Fibroblast of lung (primary cell): ENCODE measurements at regions not wholly inside any gene's neighbourhood (a gene's known extent, or its start where the extent isn't known, plus 50 kb on each side); places are given as distances from the start of the nearest gene placed in this dataset.

ENCODE experiments used
- DNase-seq, 2 donors: peaks; one replicate each; pipeline versions ENCODE4 v3.0.0 to v3.0.0-alpha.2; 2010; ENCODE audit warnings: low read depth in 2 of 2
- H2AFZ ChIP-seq: 2 replicates; pipeline ENCODE4 v1.5.1; 2012; ENCODE audit warnings: low read length, control low read depth, inconsistent platforms
- H3K27ac ChIP-seq: 2 replicates; pipeline ENCODE4 v1.5.1; 2011; ENCODE audit warnings: low read length, control low read depth; ENCODE audit not compliant: insufficient read depth
- H3K27me3 ChIP-seq: 2 replicates; pipeline ENCODE4 v1.5.1; 2011; ENCODE audit warnings: mild to moderate bottlenecking, low read length; ENCODE audit not compliant: control insufficient read depth, insufficient read depth
- H3K36me3 ChIP-seq: 2 replicates; pipeline ENCODE4 v1.5.1; 2011; ENCODE audit warnings: low read length; ENCODE audit not compliant: control insufficient read depth, insufficient read depth
- H3K4me1 ChIP-seq: 2 replicates; pipeline ENCODE4 v1.5.1; 2011; ENCODE audit warnings: low read length; ENCODE audit not compliant: control insufficient read depth, insufficient read depth; ENCODE audit errors: extremely low read depth
- H3K4me2 ChIP-seq: 2 replicates; pipeline ENCODE4 v1.5.1; 2011; ENCODE audit warnings: low read length, control low read depth; ENCODE audit not compliant: insufficient read depth; ENCODE audit errors: extremely low read depth
- H3K4me3 ChIP-seq, 4 experiments: fragments of 200-600 bp in 1 of 4; sonication (generic) in 1 of 4; replicated peaks in 1 of 4; 2 replicates each; pipeline ENCODE4 v1.5.1; 2011 to 2016; ENCODE audit warnings: low read length in 4 of 4, low read depth in 3 of 4, mild to moderate bottlenecking in 3 of 4, control low read depth in 2 of 4, inconsistent platforms in 1 of 4, mixed read lengths in 1 of 4; ENCODE audit not compliant: insufficient read depth in 1 of 4; ENCODE audit errors: control extremely low read depth in 1 of 4
- H3K79me2 ChIP-seq: 2 replicates; pipeline ENCODE4 v1.5.1; 2012; ENCODE audit warnings: mild to moderate bottlenecking, low read length, inconsistent platforms; ENCODE audit not compliant: control insufficient read depth, insufficient read depth
- H3K9ac ChIP-seq: 2 replicates; pipeline ENCODE4 v1.5.1; 2011; ENCODE audit warnings: mild to moderate bottlenecking, low read length, control low read depth; ENCODE audit not compliant: insufficient read depth
- H3K9me3 ChIP-seq: 2 replicates; pipeline ENCODE4 v1.5.1; 2012; ENCODE audit warnings: low read depth, low read length; ENCODE audit not compliant: control insufficient read depth, insufficient read depth
- H4K20me1 ChIP-seq: 2 replicates; pipeline ENCODE4 v1.5.1; 2011; ENCODE audit warnings: low read length; ENCODE audit not compliant: control insufficient read depth, insufficient read depth; ENCODE audit errors: extremely low read depth
- EZH2 ChIP-seq: IDR thresholded peaks from 2 replicates; pipeline ENCODE4 v1.5.1; 2012; ENCODE audit warnings: low read length, control low read depth, mild to moderate bottlenecking; ENCODE audit errors: missing control alignments
- TF ChIP-seq, protein P1 (sequence below), 2 donors: IDR thresholded peaks in 1 of 2; conservative IDR thresholded peaks in 1 of 2; 1 replicate in 1 of 2; 2 replicates in 1 of 2; pipeline ENCODE4 v1.5.1; 2011 to 2012; ENCODE audit warnings: low read length in 2 of 2, control low read depth in 1 of 2, inconsistent platforms in 1 of 2, low read depth in 1 of 2, mild to moderate bottlenecking in 1 of 2

DNA sequence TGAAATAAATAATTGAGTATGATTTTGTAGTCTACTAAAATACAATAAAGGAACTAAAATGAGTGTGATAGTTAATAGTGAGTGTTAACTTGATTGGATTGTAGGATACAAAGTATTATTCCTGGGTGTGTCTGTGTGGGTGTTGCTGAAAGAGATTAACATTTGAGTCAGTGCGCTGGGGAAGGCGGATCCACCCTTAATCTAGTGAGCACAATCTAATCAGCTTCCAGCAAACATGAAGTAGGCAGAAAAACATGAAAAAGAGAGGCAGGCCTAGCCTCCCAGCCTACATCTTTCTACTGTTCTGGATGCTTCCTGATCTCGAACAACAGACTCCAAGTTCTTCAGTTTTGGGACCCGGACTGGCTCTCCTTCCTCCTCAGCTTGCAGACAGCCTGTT lies 1716.6 kb downstream of the MRPL39 start:
- H2AFZ ChIP-seq, result no peak overlapping the region
- no peak overlapping the region for H3K27ac ChIP-seq
- H3K9ac ChIP-seq, result no peak overlapping the region
- H3K4me1 ChIP-seq, result no peaks in the 10 kb centered on the region
- no peak overlapping the region for H3K4me2 ChIP-seq
- H3K9me3 ChIP-seq, result no peaks in the 10 kb centered on the region
- no peaks in the 10 kb centered on the region for H3K36me3 ChIP-seq
- H3K79me2 ChIP-seq, result no peaks in the 10 kb centered on the region
- peak in 1 of 2 donors; percentile 16 for DNase-seq
- no peaks in the 10 kb centered on the region for H4K20me1 ChIP-seq
- H3K27me3 ChIP-seq, result no peaks in the 10 kb centered on the region
- TF ChIP-seq EZH2, result no peak
- TF ChIP-seq, protein P1, sequence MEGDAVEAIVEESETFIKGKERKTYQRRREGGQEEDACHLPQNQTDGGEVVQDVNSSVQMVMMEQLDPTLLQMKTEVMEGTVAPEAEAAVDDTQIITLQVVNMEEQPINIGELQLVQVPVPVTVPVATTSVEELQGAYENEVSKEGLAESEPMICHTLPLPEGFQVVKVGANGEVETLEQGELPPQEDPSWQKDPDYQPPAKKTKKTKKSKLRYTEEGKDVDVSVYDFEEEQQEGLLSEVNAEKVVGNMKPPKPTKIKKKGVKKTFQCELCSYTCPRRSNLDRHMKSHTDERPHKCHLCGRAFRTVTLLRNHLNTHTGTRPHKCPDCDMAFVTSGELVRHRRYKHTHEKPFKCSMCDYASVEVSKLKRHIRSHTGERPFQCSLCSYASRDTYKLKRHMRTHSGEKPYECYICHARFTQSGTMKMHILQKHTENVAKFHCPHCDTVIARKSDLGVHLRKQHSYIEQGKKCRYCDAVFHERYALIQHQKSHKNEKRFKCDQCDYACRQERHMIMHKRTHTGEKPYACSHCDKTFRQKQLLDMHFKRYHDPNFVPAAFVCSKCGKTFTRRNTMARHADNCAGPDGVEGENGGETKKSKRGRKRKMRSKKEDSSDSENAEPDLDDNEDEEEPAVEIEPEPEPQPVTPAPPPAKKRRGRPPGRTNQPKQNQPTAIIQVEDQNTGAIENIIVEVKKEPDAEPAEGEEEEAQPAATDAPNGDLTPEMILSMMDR (conservative IDR thresholded peaks at IDR 0.05 in 1 of 2, IDR thresholded peaks at IDR 0.05 in 1 of 2; ENCODE audit: low read depth in 1 of 2, low read length in 2 of 2), result no peak
- H3K4me3 ChIP-seq, result no peak overlapping the region

DNA sequence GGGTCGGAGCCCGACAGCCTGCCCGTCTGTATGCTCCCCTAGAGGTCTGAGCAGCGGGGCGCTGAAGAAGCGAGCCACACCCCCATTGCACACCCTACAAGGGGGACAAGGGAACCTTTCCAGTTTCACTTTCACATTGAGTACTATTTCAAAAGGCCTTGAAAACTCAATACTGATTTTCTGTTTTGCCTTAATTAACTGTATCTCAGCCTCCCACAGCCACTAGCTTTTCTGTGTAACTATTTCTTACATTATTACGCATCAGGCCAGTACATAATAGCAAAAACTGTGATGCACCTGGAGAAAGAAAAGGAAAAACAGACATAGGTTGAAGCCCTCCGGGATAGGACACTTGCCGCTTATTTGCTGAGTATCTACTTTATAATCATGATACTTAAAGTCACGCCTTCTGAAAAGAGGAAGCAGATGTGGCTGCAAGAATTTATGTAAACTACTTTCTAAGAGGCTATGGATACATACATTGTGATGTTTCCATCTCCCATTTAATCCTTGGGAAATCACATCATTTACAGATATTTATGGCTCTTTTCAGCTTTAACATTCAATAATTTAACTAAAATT lies 1719.5 kb downstream of the MRPL39 start:
- Histone ChIP-seq H3K79me2 (no peaks in the 10 kb centered on the region), H3K9me3 (no peaks in the 10 kb centered on the region), H2AFZ (no peak overlapping the region), H4K20me1 (no peaks in the 10 kb centered on the region), H3K27ac (no peak overlapping the region), H3K4me3 (no peak overlapping the region), H3K27me3 (no peaks in the 10 kb centered on the region), H3K4me2 (no peak overlapping the region), H3K36me3 (no peaks in the 10 kb centered on the region), H3K9ac (no peak overlapping the region), H3K4me1 (no peaks in the 10 kb centered on the region)
- TF ChIP-seq EZH2, result no peak
- TF ChIP-seq, protein P1 (conservative IDR thresholded peaks at IDR 0.05 in 1 of 2, IDR thresholded peaks at IDR 0.05 in 1 of 2; ENCODE audit: low read depth in 1 of 2, low read length in 2 of 2), result no peak
- DNase-seq, result no peak

DNA sequence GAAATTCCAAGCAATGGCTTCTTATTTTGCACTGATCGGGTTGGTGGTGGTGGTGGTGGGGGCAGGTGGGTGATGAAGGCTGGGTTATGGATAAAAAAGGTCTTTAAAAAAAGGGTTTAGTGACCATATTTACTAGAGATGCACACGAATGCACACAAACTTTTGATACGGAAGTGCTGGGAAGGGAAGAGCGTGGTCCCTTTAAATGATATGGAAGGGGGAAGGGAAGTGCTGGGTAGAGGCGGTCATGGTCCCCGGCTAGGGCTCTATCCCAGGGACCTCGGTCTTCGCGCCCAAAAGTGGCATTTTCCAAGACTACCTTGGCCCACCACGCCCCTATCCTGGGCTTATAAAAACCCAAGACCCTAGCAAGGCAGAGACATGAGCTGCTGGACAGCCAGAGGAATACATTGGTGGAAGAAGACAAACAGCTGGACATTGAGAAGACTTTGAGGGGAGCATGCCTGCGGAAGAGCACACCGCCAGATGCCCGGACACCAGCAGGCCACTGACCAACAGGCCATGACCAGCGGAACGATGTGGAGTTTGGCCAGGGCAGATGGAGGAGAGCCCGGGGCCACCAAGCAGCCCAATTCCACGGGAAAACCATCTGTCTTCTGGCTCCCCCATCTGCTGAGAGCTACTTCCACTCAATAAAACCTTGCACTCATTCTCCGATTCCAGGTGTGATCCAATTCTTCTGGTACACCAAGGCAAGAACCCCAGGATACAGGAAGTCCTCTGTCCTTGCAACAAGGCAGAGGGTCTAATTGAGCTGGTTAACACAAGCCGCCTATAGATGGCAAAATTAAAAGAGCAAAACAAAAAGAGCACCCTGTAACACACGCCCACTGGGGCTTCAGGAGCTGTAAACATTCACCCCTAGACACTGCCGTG lies 1720.2 kb downstream of the MRPL39 start:
- Histone ChIP-seq H3K4me1 (no peaks in the 10 kb centered on the region), H4K20me1 (no peaks in the 10 kb centered on the region), H3K4me3 (no peak overlapping the region), H3K27ac (no peak overlapping the region), H3K27me3 (no peaks in the 10 kb centered on the region), H2AFZ (no peak overlapping the region), H3K36me3 (no peaks in the 10 kb centered on the region), H3K9me3 (no peaks in the 10 kb centered on the region), H3K4me2 (no peak overlapping the region), H3K9ac (no peak overlapping the region), H3K79me2 (no peaks in the 10 kb centered on the region)
- TF ChIP-seq, protein P1 (conservative IDR thresholded peaks at IDR 0.05 in 1 of 2, IDR thresholded peaks at IDR 0.05 in 1 of 2; ENCODE audit: low read depth in 1 of 2, low read length in 2 of 2), result no peak
- DNase-seq, result no peak
